Cerebellar nuclear complex (tissue), 1 donor: ENCODE measurements at regions not wholly inside any gene's neighbourhood (a gene's known extent, or its start where the extent isn't known, plus 50 kb on each side); places are given as distances from the start of the nearest gene placed in this dataset.

Source experiments
- DNase-seq, 2 experiments: peaks; one replicate each; lab custom pipeline; 2025; lab: John Stamatoyannopoulos, UW

GRCh38 chr18:70457788-70458187, 168.9 kb downstream of the SOCS6 start:
- no peak for DNase-seq

GRCh38 chr18:70457223-70457622, 168.4 kb downstream of the SOCS6 start:
- DNase-seq, result no peak

- DNase-seq, result no peak
Observed at GRCh38 chr18:70456376-70456775, 167.5 kb downstream of the SOCS6 start.

- DNase-seq, result no peak
Observed at GRCh38 chr18:70455731-70456130, 166.9 kb downstream of the SOCS6 start.

GRCh38 chr18:70454704-70455322, 166.0 kb downstream of the SOCS6 start:
- peak in 1 of 2 experiments; percentile 43 for DNase-seq

GRCh38 chr18:70453058-70453775, 164.4 kb downstream of the SOCS6 start:
- peak; percentile 73 to 79 for DNase-seq

GRCh38 chr18:70452501-70452900, 163.7 kb downstream of the SOCS6 start:
- no peak for DNase-seq

GRCh38 chr18:70450426-70451253, 161.8 kb downstream of the SOCS6 start:
- DNase-seq, result no peak

- no peak for DNase-seq
Observed at GRCh38 chr18:70448588-70448987, 159.7 kb downstream of the SOCS6 start.

- DNase-seq, result no peak
Observed at GRCh38 chr18:70446063-70446462, 157.2 kb downstream of the SOCS6 start.

- DNase-seq, result no peak
Observed at GRCh38 chr18:70442933-70443332, 154.1 kb downstream of the SOCS6 start.

GRCh38 chr18:70432804-70433400, 144.1 kb downstream of the SOCS6 start:
- no peak for DNase-seq

- DNase-seq, result no peak
Observed at GRCh38 chr18:70431203-70431624, 142.4 kb downstream of the SOCS6 start.

GRCh38 chr18:70430501-70431173, 141.8 kb downstream of the SOCS6 start:
- DNase-seq, result no peak

GRCh38 chr18:70429847-70430500, 141.1 kb downstream of the SOCS6 start:
- no peak for DNase-seq

GRCh38 chr18:70428439-70428838, 139.6 kb downstream of the SOCS6 start:
- DNase-seq, result no peak

- DNase-seq, result no peak
Observed at GRCh38 chr18:70426818-70427217, 138.0 kb downstream of the SOCS6 start.

- DNase-seq, result no peak
Observed at GRCh38 chr18:70425236-70425635, 136.4 kb downstream of the SOCS6 start.

GRCh38 chr18:70423988-70424387, 135.1 kb downstream of the SOCS6 start:
- no peak for DNase-seq

GRCh38 chr18:70423120-70423519, 134.3 kb downstream of the SOCS6 start:
- no peak for DNase-seq

GRCh38 chr18:70422391-70422965, 133.6 kb downstream of the SOCS6 start:
- DNase-seq, result no peak
